WERI-Rb-1 (cell line): ENCODE measurements at regions not wholly inside any gene's neighbourhood (a gene's known extent, or its start where the extent isn't known, plus 50 kb on each side); places are given as distances from the start of the nearest gene placed in this dataset.

Source experiments
- DNase-seq: peaks from one replicate; pipeline ENCODE4 v3.0.0-alpha.2; 2020
- H3K27ac ChIP-seq: fragments of 250-450 bp; sonication (Bioruptor Pico); 2 replicates; pipeline ENCODE4 v1.5.1; 2020; ENCODE audit warnings: mild to moderate bottlenecking, moderate library complexity
- H3K27me3 ChIP-seq: fragments of 250-450 bp; sonication (Bioruptor Pico); 2 replicates; pipeline ENCODE4 v1.5.1; 2021; ENCODE audit warnings: mild to moderate bottlenecking, low read depth, moderate library complexity; ENCODE audit not compliant: insufficient read depth, severe bottlenecking
- H3K36me3 ChIP-seq: fragments of 250-450 bp; sonication (Bioruptor Pico); 2 replicates; pipeline ENCODE4 v1.5.1; 2020; ENCODE audit warnings: mild to moderate bottlenecking, moderate library complexity
- H3K4me3 ChIP-seq: 2 replicates; pipeline ENCODE4 v1.5.1; 2011; ENCODE audit warnings: low read depth, mild to moderate bottlenecking, control low read depth, low read length
- H3K9me3 ChIP-seq: fragments of 250-450 bp; sonication (Bioruptor Pico); 2 replicates; pipeline ENCODE4 v1.5.1; 2021; ENCODE audit warnings: mild to moderate bottlenecking, moderate library complexity; ENCODE audit not compliant: severe bottlenecking
- TF ChIP-seq, protein P1 (sequence below): IDR thresholded peaks from 2 replicates; pipeline ENCODE4 v1.5.1; 2011; ENCODE audit warnings: low read depth, mild to moderate bottlenecking, control low read depth, inconsistent platforms, low read length

DNA sequence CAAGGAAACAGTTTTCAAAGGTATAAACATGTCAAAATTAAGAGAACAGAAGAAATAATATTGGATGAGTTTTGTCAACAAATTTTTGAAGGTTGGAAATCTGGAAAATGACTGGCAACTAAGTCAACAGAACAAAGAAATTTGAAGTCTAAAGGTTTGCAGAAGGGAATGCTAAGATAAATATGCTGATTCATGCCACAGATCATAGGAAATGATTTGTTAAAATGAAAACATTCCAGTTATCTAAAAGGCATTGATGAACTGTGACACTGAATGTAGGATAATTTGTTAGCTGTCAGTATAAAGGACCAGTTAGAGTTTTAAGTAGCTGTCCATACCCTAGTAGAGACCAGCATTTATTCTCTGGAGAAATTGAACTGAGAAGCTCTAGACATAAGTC, 157.9 kb upstream of the CHRM3 start:
- Histone ChIP-seq H3K27me3 (no peaks in the 10 kb centered on the region), H3K27ac (no peak overlapping the region), H3K36me3 (no peaks in the 10 kb centered on the region), H3K4me3 (no peak overlapping the region), H3K9me3 (peaks cover 17% of the 10 kb centered on the region)
- DNase-seq: no peak
- TF ChIP-seq, protein P1, sequence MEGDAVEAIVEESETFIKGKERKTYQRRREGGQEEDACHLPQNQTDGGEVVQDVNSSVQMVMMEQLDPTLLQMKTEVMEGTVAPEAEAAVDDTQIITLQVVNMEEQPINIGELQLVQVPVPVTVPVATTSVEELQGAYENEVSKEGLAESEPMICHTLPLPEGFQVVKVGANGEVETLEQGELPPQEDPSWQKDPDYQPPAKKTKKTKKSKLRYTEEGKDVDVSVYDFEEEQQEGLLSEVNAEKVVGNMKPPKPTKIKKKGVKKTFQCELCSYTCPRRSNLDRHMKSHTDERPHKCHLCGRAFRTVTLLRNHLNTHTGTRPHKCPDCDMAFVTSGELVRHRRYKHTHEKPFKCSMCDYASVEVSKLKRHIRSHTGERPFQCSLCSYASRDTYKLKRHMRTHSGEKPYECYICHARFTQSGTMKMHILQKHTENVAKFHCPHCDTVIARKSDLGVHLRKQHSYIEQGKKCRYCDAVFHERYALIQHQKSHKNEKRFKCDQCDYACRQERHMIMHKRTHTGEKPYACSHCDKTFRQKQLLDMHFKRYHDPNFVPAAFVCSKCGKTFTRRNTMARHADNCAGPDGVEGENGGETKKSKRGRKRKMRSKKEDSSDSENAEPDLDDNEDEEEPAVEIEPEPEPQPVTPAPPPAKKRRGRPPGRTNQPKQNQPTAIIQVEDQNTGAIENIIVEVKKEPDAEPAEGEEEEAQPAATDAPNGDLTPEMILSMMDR: no peak

DNA sequence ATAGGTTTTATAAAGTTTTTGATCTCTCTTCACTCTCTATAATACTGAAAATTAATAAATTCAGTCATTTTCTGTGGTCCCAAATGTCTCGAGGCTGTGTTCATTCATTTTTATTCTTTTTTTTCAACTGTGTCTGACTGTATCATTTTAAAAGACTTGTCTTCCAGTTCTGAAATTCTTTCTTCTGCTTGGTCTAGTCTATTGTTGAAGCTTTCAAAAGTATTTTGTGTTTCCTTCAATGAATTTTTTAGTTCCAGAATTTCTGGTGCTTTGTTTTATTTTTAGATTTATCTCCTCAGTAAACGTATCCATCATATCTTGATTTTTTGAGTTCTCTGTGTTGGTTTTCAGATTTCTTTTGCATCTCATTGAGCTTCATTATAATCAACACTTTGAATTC, 161.0 kb upstream of the CHRM3 start:
- no peaks in the 10 kb centered on the region for H3K27me3 ChIP-seq
- no peaks in the 10 kb centered on the region for H3K36me3 ChIP-seq
- no peak overlapping the region for H3K4me3 ChIP-seq
- no peak for DNase-seq
- H3K9me3 ChIP-seq: peaks cover 17% of the 10 kb centered on the region
- no peak overlapping the region for H3K27ac ChIP-seq
- TF ChIP-seq, protein P1: no peak

DNA sequence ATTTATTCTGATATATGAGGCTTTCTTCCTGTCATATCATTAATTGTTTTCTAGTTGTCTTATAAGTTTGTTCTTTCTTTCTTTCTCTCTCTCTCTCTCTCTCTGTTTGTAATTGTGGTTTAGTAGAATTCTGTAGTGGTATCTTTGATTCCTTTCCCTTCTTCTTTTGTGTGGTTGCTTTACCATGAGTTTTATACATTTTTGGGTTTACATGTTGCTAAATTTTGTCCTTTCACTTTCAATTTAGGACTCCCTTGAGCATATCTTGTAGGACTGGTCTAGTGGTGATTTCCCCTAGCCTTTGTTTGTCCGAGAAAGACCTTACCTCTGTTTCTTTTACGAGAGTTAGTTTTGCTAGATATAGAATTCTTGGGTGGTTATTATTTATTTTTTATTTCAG, 162.3 kb upstream of the CHRM3 start:
- Histone ChIP-seq H3K9me3 (peaks cover 17% of the 10 kb centered on the region), H3K27me3 (no peaks in the 10 kb centered on the region), H3K27ac (no peak overlapping the region), H3K36me3 (no peaks in the 10 kb centered on the region), H3K4me3 (no peak overlapping the region)
- DNase-seq: no peak
- TF ChIP-seq, protein P1: no peak

DNA sequence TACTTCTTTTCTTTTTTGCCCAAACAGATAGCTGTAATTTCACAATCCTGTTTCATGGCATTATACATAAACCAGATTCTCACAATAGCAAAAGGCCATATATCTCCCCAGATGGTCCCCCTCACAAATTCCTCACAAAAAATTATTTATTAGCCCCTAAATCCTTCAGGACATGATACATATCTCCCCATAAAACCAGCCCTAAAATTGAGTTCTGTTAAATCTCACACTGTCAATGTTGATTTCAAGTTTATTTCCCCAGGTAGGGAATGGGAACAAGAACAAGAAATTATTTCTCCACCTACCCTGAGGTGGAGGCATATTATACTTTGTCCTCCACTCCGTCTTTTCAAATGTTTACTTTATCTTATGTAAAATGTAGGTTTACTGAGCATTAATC, 163.4 kb upstream of the CHRM3 start:
- Histone ChIP-seq H3K27ac (no peak overlapping the region), H3K9me3 (peaks cover 17% of the 10 kb centered on the region), H3K4me3 (no peak overlapping the region), H3K27me3 (no peaks in the 10 kb centered on the region), H3K36me3 (no peaks in the 10 kb centered on the region)
- DNase-seq: no peak
- TF ChIP-seq, protein P1: no peak

DNA sequence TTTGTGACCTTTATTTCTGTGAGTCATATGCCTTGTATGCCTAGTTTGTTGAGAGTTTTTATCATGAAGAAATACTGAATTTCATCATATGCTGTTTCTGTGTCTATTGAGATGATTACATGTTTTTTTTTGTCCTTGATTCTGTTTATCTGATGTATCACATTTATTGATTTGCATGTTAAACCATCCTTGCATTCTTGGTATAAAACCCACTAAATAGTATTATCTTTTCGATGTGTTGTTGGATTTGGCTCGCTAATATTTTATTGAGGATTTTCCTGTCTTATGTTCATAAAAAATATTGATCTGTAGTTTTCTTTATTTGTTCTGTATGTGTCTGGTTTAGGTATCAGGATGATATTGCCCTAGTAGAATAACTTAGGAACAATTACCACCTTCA, 164.7 kb upstream of the CHRM3 start:
- no peak for DNase-seq
- TF ChIP-seq, protein P1: no peak

DNA sequence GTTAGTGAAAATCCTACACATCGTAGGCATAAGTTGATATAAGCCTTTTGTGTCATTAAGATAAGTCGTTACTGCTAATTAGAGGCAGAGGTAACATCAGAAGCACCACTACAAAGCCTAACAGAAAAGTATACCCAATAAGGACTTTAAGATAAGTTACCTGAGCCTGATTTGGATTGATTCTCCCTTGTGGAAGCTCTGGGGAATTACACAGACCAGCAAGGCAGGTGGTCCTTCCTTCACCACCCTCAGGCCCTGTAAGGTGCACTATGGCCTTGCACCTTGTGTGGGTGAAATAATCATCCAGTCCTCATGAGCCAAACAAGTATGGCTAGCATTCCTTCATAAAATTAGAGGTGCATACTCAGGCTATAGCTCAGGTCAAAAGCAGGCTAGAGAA, 166.7 kb upstream of the CHRM3 start:
- no peaks in the 10 kb centered on the region for H3K36me3 ChIP-seq
- TF ChIP-seq, protein P1: no peak
- no peaks in the 10 kb centered on the region for H3K27me3 ChIP-seq
- no peak for DNase-seq
- H3K4me3 ChIP-seq: no peak overlapping the region
- H3K27ac ChIP-seq: no peak overlapping the region
- peaks cover under 1% of the 10 kb centered on the region for H3K9me3 ChIP-seq

More for the DNA sequence above, 164.7 kb upstream of the CHRM3 start:
- H3K4me3 ChIP-seq: no peak overlapping the region
- peaks cover 17% of the 10 kb centered on the region for H3K9me3 ChIP-seq
- H3K36me3 ChIP-seq: no peaks in the 10 kb centered on the region
- no peak overlapping the region for H3K27ac ChIP-seq
- H3K27me3 ChIP-seq: no peaks in the 10 kb centered on the region
